WI38 (cell line): ENCODE measurements at regions not wholly inside any gene's neighbourhood (a gene's known extent, or its start where the extent isn't known, plus 50 kb on each side); places are given as distances from the start of the nearest gene placed in this dataset.

Experiments used
- H3K4me3 ChIP-seq: 2 replicates; pipeline ENCODE4 v1.5.1; 2011; ENCODE audit warnings: low read depth, mild to moderate bottlenecking, control low read depth, low read length
- TF ChIP-seq, protein P1 (sequence below): IDR thresholded peaks from 2 replicates; pipeline ENCODE4 v1.5.1; 2012; ENCODE audit warnings: low read depth, mild to moderate bottlenecking, control low read depth, low read length

DNA sequence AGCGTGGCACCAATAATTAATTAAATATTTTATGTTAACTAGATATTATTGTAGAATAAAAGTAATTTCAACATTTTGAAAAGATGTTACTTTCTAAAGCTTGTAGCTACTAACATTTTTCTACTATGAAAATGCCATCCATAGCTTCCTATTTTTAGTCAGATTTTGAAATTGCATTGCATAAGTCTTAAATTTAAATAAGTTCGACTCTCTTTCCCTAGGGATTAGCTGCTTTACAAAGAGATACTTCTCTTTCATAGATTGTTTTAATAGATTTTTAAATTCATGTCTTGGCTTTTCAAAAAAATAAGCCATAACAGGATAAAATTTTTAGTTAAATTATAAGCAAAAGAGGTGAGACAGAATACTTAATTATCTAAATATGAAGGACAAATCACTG is 1279.6 kb downstream of the KCNT2 start:
- TF ChIP-seq, protein P1, sequence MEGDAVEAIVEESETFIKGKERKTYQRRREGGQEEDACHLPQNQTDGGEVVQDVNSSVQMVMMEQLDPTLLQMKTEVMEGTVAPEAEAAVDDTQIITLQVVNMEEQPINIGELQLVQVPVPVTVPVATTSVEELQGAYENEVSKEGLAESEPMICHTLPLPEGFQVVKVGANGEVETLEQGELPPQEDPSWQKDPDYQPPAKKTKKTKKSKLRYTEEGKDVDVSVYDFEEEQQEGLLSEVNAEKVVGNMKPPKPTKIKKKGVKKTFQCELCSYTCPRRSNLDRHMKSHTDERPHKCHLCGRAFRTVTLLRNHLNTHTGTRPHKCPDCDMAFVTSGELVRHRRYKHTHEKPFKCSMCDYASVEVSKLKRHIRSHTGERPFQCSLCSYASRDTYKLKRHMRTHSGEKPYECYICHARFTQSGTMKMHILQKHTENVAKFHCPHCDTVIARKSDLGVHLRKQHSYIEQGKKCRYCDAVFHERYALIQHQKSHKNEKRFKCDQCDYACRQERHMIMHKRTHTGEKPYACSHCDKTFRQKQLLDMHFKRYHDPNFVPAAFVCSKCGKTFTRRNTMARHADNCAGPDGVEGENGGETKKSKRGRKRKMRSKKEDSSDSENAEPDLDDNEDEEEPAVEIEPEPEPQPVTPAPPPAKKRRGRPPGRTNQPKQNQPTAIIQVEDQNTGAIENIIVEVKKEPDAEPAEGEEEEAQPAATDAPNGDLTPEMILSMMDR = no peak
- H3K4me3 ChIP-seq = no peak overlapping the region

DNA sequence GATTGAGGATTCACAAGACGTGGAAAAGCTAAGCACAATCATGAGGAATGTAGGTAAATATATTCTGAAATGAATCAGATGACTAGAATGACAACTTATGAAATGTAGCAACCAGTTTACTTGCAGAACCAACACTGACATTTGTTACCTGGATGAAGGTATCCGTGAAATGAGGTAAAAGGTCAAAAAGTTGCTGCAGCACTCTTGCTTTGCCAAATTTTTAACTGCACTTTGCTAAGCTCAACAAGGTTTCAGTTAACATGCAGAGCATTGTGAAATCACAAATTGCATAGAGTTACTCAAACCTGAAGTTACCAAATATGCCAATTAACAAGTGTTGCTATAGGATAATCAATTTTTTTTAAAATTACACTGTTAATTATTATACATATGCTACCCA is 1280.1 kb downstream of the KCNT2 start:
- TF ChIP-seq, protein P1 = no peak
- no peak overlapping the region for H3K4me3 ChIP-seq

DNA sequence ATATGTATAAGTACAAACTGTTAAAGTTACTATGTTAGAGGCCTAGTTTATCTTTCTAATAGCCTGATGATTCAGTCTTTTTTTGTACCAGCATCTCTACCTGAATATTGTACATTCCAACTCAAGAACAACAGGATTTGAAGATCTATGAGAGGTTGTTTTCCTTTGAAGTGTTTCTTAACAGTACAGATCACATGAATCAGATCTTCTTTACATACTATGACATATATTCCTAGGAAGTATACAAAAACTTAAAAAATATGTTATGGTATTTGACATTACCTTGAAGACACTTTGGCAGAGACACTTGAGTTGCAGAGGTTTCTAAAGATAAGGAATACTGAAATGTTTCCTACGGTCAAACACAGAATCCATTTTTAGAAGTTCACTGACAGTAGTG is 1280.9 kb downstream of the KCNT2 start:
- H3K4me3 ChIP-seq = no peak overlapping the region
- TF ChIP-seq, protein P1 = no peak

DNA sequence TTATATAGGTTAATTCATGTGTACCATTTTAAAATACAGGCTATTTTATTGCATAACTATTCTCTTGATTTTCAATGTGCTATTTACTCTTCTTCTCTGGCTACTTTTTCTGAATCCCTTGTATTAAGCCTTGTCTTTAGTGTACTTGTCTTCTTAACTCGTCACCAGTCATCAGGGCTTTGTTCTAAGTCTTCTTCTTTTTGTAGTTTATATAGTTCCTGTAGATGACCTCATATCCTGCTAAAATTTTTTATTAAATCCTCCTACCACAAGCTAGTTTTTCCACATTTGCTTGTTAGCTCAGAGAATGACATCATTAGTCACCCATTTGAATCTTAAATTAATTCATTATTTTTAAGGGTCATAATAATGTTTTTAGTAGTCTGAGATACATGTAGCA is 1281.9 kb downstream of the KCNT2 start:
- TF ChIP-seq, protein P1 = no peak

DNA sequence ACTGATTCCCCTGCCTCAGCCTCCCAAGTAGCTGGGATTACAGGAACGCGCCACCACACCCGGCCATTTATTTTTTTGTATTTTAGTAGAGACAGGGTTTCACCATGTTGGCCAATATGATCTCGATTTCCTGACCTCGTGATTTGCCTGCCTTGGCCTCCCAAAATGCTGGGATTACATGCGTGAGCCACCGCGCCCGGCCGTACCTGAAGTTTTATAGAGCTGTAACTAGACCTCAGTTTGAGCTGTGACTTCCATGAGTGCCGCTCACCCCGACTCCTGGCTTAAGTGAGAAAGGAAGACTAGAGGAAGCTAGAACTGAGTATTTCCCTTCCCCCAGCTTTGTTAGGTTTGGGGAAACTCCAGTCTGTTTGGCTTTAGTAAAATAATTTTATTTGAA is 1283.1 kb downstream of the KCNT2 start:
- H3K4me3 ChIP-seq = no peak overlapping the region
- TF ChIP-seq, protein P1 = no peak

More for the DNA sequence above, 1281.9 kb downstream of the KCNT2 start:
- no peak overlapping the region for H3K4me3 ChIP-seq

DNA sequence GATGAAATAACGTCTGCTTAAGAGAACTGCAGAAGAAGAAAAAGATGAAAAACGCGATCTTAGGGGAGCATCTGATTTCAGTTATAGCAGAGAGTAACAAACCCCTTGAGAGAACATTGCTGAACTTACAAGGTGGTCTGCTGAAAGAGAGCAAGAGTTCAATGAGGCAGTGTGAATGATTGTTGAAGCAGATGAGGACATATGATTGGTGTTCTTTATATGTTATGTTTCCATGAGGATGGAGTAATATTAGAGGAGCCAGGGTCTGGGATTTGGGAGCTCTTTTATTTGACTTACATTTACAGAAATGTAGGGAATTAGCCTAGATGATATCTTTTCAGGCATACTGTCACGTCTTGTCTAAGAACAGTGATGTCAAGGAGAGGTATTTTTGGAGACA is 1302.0 kb downstream of the KCNT2 start:
- TF ChIP-seq, protein P1 = no peak
- no peak overlapping the region for H3K4me3 ChIP-seq

DNA sequence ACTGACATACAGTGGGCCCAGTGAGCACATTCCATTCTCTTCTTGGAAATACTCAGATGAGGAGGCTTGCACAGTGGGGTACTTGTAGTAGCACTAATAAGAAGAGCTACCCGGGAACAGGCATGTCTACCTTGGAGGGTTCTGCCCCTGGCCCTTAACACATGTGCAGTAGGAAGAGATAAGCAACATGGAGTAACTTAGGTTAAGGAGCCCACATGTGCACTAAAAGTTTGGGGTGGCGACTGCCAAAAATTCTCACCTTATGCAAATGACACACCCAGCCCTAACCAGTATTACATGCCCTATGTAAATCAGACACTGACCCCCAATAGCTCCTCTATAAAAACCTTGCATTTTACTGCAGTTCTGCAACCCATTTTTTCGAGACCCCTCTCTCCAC is 1313.3 kb downstream of the KCNT2 start:
- H3K4me3 ChIP-seq = no peak overlapping the region
- TF ChIP-seq, protein P1 = no peak
